Adipocyte (in vitro differentiated cells): ENCODE measurements at regions not wholly inside any gene's neighbourhood (a gene's known extent, or its start where the extent isn't known, plus 50 kb on each side); places are given as distances from the start of the nearest gene placed in this dataset.

Source experiments
- DNase-seq: peaks from one replicate; pipeline ENCODE4 v3.0.0-alpha.2; 2015; ENCODE audit warnings: low read depth
- H3K27me3 ChIP-seq: replicated peaks from 2 replicates; pipeline ENCODE4 v1.7.0; 2013; ENCODE audit warnings: mild to moderate bottlenecking, low read length, moderate library complexity; ENCODE audit not compliant: control insufficient read depth, insufficient read depth
- H3K36me3 ChIP-seq: 2 replicates; pipeline ENCODE4 v1.7.0; 2013; ENCODE audit warnings: low read length, mild to moderate bottlenecking, moderate library complexity; ENCODE audit not compliant: control insufficient read depth, insufficient read depth, severe bottlenecking
- H3K4me1 ChIP-seq: 2 replicates; pipeline ENCODE4 v1.7.0; 2013; ENCODE audit warnings: mild to moderate bottlenecking, low read length, moderate library complexity; ENCODE audit not compliant: control insufficient read depth, insufficient read depth
- H3K4me3 ChIP-seq: 2 replicates; pipeline ENCODE4 v1.7.0; 2013; ENCODE audit warnings: mild to moderate bottlenecking, low read length, moderate library complexity
- H3K9ac ChIP-seq: 2 replicates; pipeline ENCODE4 v1.7.0; 2013; ENCODE audit warnings: mild to moderate bottlenecking, low read length, moderate library complexity
- H3K9me3 ChIP-seq: 2 replicates; pipeline ENCODE4 v1.7.0; 2013; ENCODE audit warnings: mild to moderate bottlenecking, low read length, moderate library complexity; ENCODE audit not compliant: control insufficient read depth

DNA sequence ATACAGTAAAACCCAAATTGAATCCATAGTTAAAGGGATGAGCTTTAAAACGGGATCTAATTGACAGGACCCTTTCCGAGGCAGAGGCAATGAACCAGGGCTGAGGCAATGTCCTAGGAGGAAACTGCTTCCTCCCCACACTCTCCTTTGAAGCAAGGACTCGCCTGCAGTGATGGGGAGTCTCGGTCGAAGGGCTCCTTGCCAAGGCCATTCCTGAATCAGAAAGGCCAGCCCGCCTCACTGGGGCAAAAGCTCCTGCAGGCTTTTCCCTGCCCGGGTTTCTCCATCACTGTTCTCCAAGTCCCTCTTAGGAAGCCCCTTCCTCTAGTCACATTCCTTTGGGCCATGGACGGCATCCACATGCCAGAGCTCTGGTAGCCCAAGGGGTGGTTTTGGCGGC lies 132.0 kb downstream of the RBFOX3 start:
- no peaks in the 10 kb centered on the region for H3K9me3 ChIP-seq
- no peak for DNase-seq
- H3K9ac ChIP-seq = no peak overlapping the region
- no peaks in the 10 kb centered on the region for H3K36me3 ChIP-seq
- H3K4me3 ChIP-seq = no peak overlapping the region
- H3K27me3 ChIP-seq = peaks cover 52% of the 10 kb centered on the region
- no peaks in the 10 kb centered on the region for H3K4me1 ChIP-seq

DNA sequence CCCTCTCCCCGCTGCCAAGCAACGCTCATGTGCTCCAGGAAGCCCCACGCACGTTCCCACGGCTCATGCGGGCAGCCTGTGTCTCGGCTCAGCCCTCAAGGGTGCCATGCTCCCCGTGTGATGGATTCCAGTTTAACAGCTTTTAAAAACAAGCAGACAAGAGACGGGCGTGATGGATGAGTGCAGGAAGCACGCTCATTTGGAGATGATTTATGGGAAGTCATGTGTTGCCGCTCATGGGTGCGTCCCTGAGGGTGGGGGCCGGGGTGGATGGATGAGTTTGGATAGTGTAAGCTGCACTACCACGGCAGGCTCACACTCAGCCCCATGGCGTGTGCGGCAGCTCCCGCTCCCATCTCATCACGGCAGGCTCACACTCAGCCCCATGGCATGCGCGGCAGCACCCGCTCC lies 132.8 kb downstream of the RBFOX3 start:
- no peak for DNase-seq
- Histone ChIP-seq H3K4me1 (no peaks in the 10 kb centered on the region), H3K9ac (no peak overlapping the region), H3K9me3 (no peaks in the 10 kb centered on the region), H3K4me3 (no peak overlapping the region), H3K27me3 (peaks cover 50% of the 10 kb centered on the region), H3K36me3 (no peaks in the 10 kb centered on the region)

DNA sequence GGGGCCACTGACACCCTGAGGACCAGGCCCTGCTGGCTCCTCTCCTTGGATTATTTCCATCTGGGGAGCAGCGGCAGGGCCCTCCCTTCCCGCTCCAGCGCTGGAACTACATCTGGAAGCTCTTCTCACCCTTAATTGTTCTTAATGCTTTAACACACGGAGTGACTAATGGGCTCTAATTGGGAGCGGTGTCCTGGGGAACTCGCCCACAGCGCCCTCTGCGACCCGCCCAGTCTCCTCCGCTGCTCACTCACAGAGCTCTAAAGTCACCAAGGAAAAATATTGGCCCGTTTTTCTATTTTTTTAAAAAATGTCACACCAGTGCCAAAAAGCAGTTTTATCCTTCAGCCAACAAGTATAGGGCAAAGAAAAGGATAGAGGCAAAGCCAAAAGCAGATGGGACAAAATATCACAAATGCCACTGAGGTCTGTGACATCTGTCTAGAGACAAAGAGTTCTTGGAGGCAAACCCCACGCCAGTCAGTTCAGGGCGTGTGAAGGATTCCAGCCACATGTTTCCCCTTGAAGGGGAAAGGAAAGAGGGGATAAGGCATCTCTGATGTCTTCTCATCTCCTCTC lies 134.7 kb downstream of the RBFOX3 start:
- Histone ChIP-seq H3K9ac (no peak overlapping the region), H3K27me3 (peaks cover 39% of the 10 kb centered on the region), H3K36me3 (no peaks in the 10 kb centered on the region), H3K4me3 (no peak overlapping the region), H3K9me3 (no peaks in the 10 kb centered on the region), H3K4me1 (no peaks in the 10 kb centered on the region)
- DNase-seq = no peak

DNA sequence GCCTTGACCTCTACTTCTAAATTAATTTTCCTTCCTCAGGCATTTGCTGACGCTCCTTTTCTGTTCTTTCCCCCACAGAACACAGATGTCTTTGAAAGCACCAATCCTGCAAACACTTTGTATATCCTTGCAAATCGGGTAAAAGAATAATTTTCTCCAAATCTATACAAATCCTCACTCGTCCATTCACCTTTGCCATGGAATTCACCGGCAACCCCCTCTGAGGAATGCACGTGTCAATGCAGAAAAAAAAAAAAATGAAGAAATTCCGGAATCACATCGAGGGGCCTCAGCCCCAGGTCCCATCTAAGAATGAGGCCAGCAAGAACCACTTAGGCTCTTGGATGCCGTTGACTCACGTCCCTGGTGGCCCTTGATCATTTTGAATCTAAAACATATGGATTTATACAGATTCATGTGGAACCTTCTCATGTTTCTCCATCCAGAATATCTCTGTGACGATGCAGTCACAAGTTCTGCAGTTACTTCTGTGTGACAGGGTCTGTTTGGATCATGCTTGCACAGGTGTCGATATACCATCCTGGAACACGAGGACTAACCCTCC lies 136.9 kb downstream of the RBFOX3 start:
- no peak for DNase-seq
- H3K9ac ChIP-seq = no peak overlapping the region
- no peaks in the 10 kb centered on the region for H3K9me3 ChIP-seq
- H3K4me1 ChIP-seq = no peaks in the 10 kb centered on the region
- H3K27me3 ChIP-seq = peaks cover 36% of the 10 kb centered on the region
- no peak overlapping the region for H3K4me3 ChIP-seq
- no peaks in the 10 kb centered on the region for H3K36me3 ChIP-seq

DNA sequence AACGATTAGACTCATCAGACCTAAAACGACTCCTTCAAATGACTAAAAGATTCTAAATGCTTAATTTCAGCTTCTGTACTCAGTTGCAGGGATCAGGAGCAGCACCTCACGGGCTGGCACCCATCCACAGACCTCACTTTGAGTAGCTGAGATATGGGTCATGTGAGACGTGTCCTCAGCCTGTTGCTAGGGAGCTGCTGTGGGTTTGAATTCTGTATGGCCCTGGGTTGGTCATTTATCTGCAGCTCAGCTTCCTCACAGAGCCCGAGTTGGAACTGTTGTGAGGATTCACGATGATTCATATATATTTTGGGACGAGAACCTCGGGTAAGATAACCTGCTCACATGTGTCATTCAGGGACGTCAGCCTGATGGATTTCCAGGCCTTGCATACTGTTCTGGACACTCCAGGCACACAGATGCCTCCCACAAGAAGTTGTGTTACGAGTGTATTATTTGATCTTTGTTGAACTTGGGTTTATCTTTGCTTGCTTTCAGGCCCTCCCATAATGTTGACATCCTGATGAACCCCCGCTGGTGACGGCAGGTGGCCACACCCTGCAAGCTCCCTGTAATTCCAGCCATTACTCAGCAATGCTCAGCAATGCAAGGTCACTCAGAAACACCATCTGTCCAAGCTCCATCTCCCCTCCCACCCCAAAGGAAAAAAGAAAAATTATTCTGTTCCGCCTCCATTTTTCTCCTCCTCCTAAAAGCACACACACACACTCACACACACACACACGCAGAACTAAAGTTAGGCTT lies 137.6 kb downstream of the RBFOX3 start:
- Histone ChIP-seq H3K36me3 (no peaks in the 10 kb centered on the region), H3K27me3 (peaks cover 34% of the 10 kb centered on the region), H3K9ac (no peak overlapping the region), H3K4me3 (no peak overlapping the region), H3K4me1 (no peaks in the 10 kb centered on the region), H3K9me3 (no peaks in the 10 kb centered on the region)
- no peak for DNase-seq

DNA sequence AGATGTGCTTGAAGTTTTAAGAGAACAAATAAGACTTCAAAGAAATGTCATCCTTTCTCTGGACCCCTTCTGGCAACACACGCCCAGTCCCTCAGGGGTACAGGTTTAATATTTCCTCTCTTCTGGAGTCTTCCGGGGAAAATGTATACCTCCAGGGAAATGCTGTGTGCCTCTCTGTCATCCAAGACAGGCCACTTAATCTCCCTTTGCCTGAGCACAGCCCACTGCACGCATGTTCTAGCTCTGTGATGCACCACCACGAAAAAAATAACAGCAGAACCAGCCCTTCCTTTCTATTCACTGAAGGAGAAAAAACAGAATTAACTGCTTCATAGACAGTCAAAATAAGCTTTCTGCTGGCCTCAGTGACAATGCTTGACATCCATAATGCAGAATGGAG lies 140.1 kb downstream of the RBFOX3 start:
- H3K9me3 ChIP-seq = no peaks in the 10 kb centered on the region
- DNase-seq = no peak
- H3K36me3 ChIP-seq = no peaks in the 10 kb centered on the region
- H3K9ac ChIP-seq = no peak overlapping the region
- no peaks in the 10 kb centered on the region for H3K4me1 ChIP-seq
- peaks cover 35% of the 10 kb centered on the region for H3K27me3 ChIP-seq
- H3K4me3 ChIP-seq = no peak overlapping the region

DNA sequence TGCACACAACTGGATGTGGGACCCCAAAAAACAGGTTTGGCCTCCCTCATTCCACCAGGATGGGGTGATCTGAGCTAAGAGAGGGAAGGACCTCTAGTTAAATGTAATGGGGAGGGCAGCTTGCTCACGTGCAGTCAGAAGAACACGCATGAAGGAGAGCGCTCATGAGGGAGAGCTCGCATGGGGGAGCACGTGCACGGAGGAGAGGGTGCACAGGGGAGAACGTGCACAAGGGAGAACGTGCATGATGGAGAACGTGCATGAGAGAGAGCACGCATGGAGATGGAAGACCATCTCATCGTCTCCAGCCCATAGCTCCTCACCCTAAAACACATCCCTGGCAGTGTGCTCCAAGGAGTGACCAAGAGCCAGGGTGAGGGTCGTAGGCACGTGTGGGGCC lies 141.2 kb downstream of the RBFOX3 start:
- H3K36me3 ChIP-seq = no peaks in the 10 kb centered on the region
- peaks cover 42% of the 10 kb centered on the region for H3K27me3 ChIP-seq
- H3K4me3 ChIP-seq = no peak overlapping the region
- no peaks in the 10 kb centered on the region for H3K4me1 ChIP-seq
- no peak for DNase-seq
- no peaks in the 10 kb centered on the region for H3K9me3 ChIP-seq
- H3K9ac ChIP-seq = no peak overlapping the region

DNA sequence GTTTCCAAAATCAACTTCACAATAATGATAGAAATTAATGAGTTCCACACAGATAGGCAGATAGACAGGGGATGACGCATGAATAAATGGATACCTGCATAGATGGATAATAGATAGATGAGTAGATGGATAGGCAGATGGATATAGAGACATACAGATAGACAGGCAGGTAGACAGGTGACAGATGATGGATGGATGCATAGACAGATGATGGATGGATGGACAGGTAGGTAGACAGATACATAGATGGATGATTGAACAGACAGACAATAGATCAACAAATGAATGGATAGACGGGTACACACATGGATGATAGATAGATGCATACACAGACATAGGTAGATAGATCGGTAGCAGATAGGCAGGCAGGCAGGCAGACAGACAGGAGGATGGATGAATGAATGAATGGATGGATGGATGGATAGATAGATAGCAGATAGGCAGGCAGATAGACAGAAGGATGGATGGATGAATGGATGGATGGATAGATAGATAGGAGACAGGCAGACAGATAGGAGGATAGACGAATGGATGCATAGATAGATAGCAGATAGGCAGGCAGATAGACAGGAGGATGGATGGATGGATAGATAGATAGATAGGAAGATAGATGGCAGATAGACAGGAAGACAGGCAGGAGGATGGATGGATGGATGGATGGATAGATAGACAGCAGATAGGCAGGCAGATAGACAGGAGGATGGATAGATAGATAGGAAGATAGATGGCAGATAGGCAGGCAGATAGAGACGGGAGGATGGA lies 142.5 kb downstream of the RBFOX3 start:
- no peaks in the 10 kb centered on the region for H3K9me3 ChIP-seq
- no peak overlapping the region for H3K4me3 ChIP-seq
- no peak overlapping the region for H3K9ac ChIP-seq
- H3K36me3 ChIP-seq = no peaks in the 10 kb centered on the region
- no peak for DNase-seq
- peaks cover 40% of the 10 kb centered on the region for H3K27me3 ChIP-seq
- no peaks in the 10 kb centered on the region for H3K4me1 ChIP-seq

DNA sequence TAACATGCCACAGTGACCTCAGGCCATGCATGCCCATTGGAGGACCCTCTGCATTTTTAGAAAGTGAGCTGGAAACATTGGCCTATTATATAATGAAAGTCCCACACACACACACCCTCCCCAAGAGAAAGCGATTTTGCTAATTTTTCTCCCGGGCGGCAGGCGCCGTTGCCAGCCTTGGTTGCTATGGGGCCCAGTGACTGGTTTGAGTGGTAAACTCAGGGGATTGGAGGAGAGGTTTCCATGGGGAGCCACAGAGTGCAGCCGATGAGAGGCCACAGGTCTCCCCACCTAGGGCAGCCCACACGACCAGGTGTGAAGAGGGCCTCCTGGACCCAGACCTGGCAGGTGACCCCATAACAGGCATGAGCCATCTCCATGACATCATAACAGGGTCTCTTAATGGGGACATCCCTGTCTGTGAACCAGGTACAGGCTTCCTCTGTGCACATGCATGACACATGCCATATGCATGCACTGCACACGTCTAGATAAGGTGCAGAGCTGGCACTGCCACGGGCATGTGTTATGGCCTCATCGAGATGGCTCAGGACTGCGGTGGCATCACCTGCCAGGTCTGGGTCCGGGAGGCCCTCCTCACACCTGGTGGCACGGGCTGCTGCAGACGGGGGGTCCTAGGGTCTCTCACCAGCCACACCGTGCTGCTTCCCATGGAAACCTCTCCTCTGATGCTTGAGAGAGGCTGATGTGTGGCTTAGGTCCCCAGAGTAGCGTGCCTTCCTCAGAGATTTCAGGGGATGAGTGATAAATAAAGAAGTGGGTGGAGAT lies 144.1 kb downstream of the RBFOX3 start:
- Histone ChIP-seq H3K27me3 (peaks cover 37% of the 10 kb centered on the region), H3K36me3 (no peaks in the 10 kb centered on the region), H3K4me1 (no peaks in the 10 kb centered on the region), H3K9ac (no peak overlapping the region), H3K9me3 (no peaks in the 10 kb centered on the region), H3K4me3 (no peak overlapping the region)
- DNase-seq = no peak

DNA sequence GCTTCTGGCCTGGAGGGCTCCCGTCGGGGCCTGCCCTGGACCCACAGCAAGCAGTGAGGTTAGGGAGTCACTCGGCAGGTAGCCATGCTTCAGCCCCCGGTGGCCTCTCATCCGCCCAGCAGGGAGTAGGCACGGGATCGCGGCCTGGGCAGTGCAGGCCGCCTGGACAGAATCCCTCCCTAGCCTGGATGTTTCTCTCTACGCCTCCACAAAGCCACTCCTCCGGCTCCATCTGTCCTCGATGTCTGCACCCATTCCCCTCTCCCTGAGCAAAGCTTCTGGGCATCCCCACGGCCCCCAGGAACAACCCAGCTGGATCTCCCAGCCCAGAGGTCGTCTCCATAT lies 145.2 kb downstream of the RBFOX3 start:
- Histone ChIP-seq H3K4me1 (no peaks in the 10 kb centered on the region), H3K36me3 (no peaks in the 10 kb centered on the region), H3K9me3 (no peaks in the 10 kb centered on the region), H3K27me3 (peaks cover 34% of the 10 kb centered on the region), H3K9ac (no peak overlapping the region), H3K4me3 (no peak overlapping the region)
- DNase-seq = no peak
